GM23338 (cell line): ENCODE measurements at regions not wholly inside any gene's neighbourhood (a gene's known extent, or its start where the extent isn't known, plus 50 kb on each side); places are given as distances from the start of the nearest gene placed in this dataset.

Experiments
- ATAC-seq: fragments of 200-7000 bp; cut with Tn5 transposase; 3 replicates; pipeline ENCODE4 v1.9.1; 2020
- DNase-seq: peaks from one replicate; pipeline ENCODE4 v3.0.0-alpha.2; 2015; ENCODE audit warnings: low spot score
- H2AFZ ChIP-seq: fragments of 200-600 bp; sonication (generic); 2 replicates; pipeline ENCODE4 v1.8.0; 2016; ENCODE audit warnings: antibody characterized with exemption, mild to moderate bottlenecking, moderate library complexity
- H3F3A ChIP-seq: fragments of 200-600 bp; sonication (generic); replicated peaks from 2 replicates; pipeline ENCODE4 v1.8.0; 2017; ENCODE audit warnings: antibody characterized with exemption, mixed run types, low read depth
- H3K27ac ChIP-seq: fragments of 200-600 bp; sonication (generic); 2 replicates; pipeline ENCODE4 v1.6.1; 2016; ENCODE audit warnings: low read depth
- H3K27me3 ChIP-seq: fragments of 200-600 bp; sonication (generic); 2 replicates; pipeline ENCODE4 v1.8.0; 2016; ENCODE audit warnings: mild to moderate bottlenecking, mixed run types, moderate library complexity; ENCODE audit not compliant: insufficient read depth
- H3K36me3 ChIP-seq: fragments of 200-600 bp; sonication (generic); 2 replicates; pipeline ENCODE4 v1.8.0; 2016; ENCODE audit warnings: mild to moderate bottlenecking; ENCODE audit not compliant: insufficient read depth
- H3K4me1 ChIP-seq: fragments of 200-600 bp; sonication (generic); 2 replicates; pipeline ENCODE4 v1.8.0; 2016; ENCODE audit warnings: mild to moderate bottlenecking, moderate library complexity; ENCODE audit not compliant: insufficient read depth
- H3K4me2 ChIP-seq: fragments of 200-600 bp; sonication (generic); 2 replicates; pipeline ENCODE4 v1.7.1; 2017; ENCODE audit warnings: mixed run types
- H3K4me3 ChIP-seq: fragments of 200-600 bp; sonication (generic); 2 replicates; pipeline ENCODE4 v1.6.1; 2016; ENCODE audit warnings: mixed run types
- H3K79me2 ChIP-seq: fragments of 200-600 bp; sonication (generic); replicated peaks from 2 replicates; pipeline ENCODE4 v1.8.0; 2017; ENCODE audit warnings: mild to moderate bottlenecking; ENCODE audit not compliant: insufficient read depth
- H3K9me2 ChIP-seq: fragments of 200-600 bp; sonication (generic); 2 replicates; pipeline ENCODE4 v1.8.0; 2017; ENCODE audit not compliant: insufficient read depth
- H4K20me1 ChIP-seq: fragments of 200-600 bp; sonication (generic); replicated peaks from 2 replicates; pipeline ENCODE4 v1.8.0; 2017; ENCODE audit warnings: mild to moderate bottlenecking; ENCODE audit not compliant: insufficient read depth
- H3K27ac Mint-ChIP-seq: 2 replicates; pipeline ENCODE4 v1.8.0; 2020; ENCODE audit warnings: inconsistent platforms, mild to moderate bottlenecking, moderate library complexity, mixed read lengths
- H3K27me3 Mint-ChIP-seq: 3 replicates; pipeline ENCODE4 v1.8.0; 2022; ENCODE audit warnings: low read depth, mild to moderate bottlenecking, moderate library complexity, mixed read lengths, inconsistent platforms; ENCODE audit not compliant: insufficient read depth, poor library complexity
- H3K36me3 Mint-ChIP-seq: 3 replicates; pipeline ENCODE4 v1.8.0; 2021; ENCODE audit warnings: low read depth, mild to moderate bottlenecking, inconsistent platforms, moderate library complexity, mixed read lengths
- H3K4me1 Mint-ChIP-seq: 3 replicates; pipeline ENCODE4 v1.8.0; 2020; ENCODE audit warnings: mild to moderate bottlenecking, inconsistent platforms, mixed read lengths
- H3K4me3 Mint-ChIP-seq: 3 replicates; pipeline ENCODE4 v1.8.0; 2021; ENCODE audit warnings: moderate library complexity, mild to moderate bottlenecking, inconsistent platforms, mixed read lengths
- H3K9me3 Mint-ChIP-seq: 3 replicates; pipeline ENCODE4 v1.8.0; 2020; ENCODE audit warnings: moderate library complexity, mild to moderate bottlenecking, inconsistent platforms, mixed read lengths
- CREB1 ChIP-seq: fragments of 250-450 bp; sonication (Bioruptor Pico); IDR thresholded peaks from 2 replicates; pipeline ENCODE4 v1.5.0; 2020; ENCODE audit warnings: low read depth, mild to moderate bottlenecking, moderate library complexity
- CTCF ChIP-seq, 2 experiments: fragments of 200-600 bp in 1 of 2; sonication (generic) in 1 of 2; conservative IDR thresholded peaks; 2 replicates each; pipeline versions ENCODE4 v1.5.1 to v1.6.1; 2016 to 2017; ENCODE audit warnings: antibody characterized with exemption in 2 of 2, low read depth in 2 of 2, mild to moderate bottlenecking in 2 of 2, moderate library complexity in 1 of 2
- ETS1 ChIP-seq: IDR thresholded peaks from 2 replicates; pipeline ENCODE4 v1.6.1; 2016; ENCODE audit warnings: antibody characterized with exemption
- EZH2 ChIP-seq: fragments of 200-600 bp; sonication (generic); IDR thresholded peaks from one replicate; pipeline ENCODE4 v1.8.0; 2017; ENCODE audit warnings: antibody characterized with exemption, mild to moderate bottlenecking, low read depth; ENCODE audit not compliant: unreplicated experiment
- EZH2phosphoT487 ChIP-seq: fragments of 200-600 bp; sonication (generic); IDR thresholded peaks from one replicate; pipeline ENCODE4 v1.8.1; 2018; ENCODE audit warnings: antibody characterized with exemption; ENCODE audit not compliant: unreplicated experiment
- JUNB ChIP-seq: IDR thresholded peaks from one replicate; pipeline ENCODE4 v1.6.1; 2016; ENCODE audit warnings: antibody characterized with exemption; ENCODE audit not compliant: unreplicated experiment
- NANOG ChIP-seq: IDR thresholded peaks from 2 replicates; pipeline ENCODE4 v1.6.1; 2016; ENCODE audit warnings: antibody characterized with exemption, borderline replicate concordance
- POLR2AphosphoS5 ChIP-seq: IDR thresholded peaks from 2 replicates; pipeline ENCODE4 v1.6.1; 2016; ENCODE audit warnings: antibody characterized with exemption, low read depth
- REST ChIP-seq: IDR thresholded peaks from one replicate; pipeline ENCODE4 v1.6.1; 2018; ENCODE audit warnings: antibody characterized with exemption; ENCODE audit not compliant: unreplicated experiment
- STAT1 ChIP-seq: IDR thresholded peaks from one replicate; pipeline ENCODE4 v1.6.1; 2016; ENCODE audit warnings: antibody characterized with exemption; ENCODE audit not compliant: unreplicated experiment
- ZNF114 ChIP-seq: fragments of 250-450 bp; sonication (Bioruptor Pico); IDR thresholded peaks from 2 replicates; pipeline ENCODE4 v1.5.0; 2020; ENCODE audit warnings: mild to moderate bottlenecking, moderate library complexity
- ZNF331 ChIP-seq: fragments of 250-450 bp; sonication (Bioruptor Pico); IDR thresholded peaks from 2 replicates; pipeline ENCODE4 v1.5.0; 2020; ENCODE audit warnings: low read depth, mild to moderate bottlenecking, moderate library complexity
- ZNF462 ChIP-seq: fragments of 250-450 bp; sonication (Bioruptor Pico); IDR thresholded peaks from 2 replicates; pipeline ENCODE4 v1.5.0; 2020; ENCODE audit warnings: mild to moderate bottlenecking, moderate library complexity

- no peak for DNase-seq
- Mint-ChIP-seq H3K36me3 (no peaks in the 10 kb centered on the region), H3K27me3 (no peaks in the 10 kb centered on the region), H3K9me3 (no peaks in the 10 kb centered on the region), H3K27ac (no peak overlapping the region), H3K4me1 (peaks cover 13% of the 10 kb centered on the region), H3K4me3 (no peak overlapping the region)
- Histone ChIP-seq H3K4me2 (no peak overlapping the region), H3K4me3 (no peak overlapping the region), H2AFZ (no peak overlapping the region), H3K79me2 (no peaks in the 10 kb centered on the region), H3K4me1 (no peaks in the 10 kb centered on the region), H3F3A (no peaks in the 10 kb centered on the region), H3K36me3 (no peaks in the 10 kb centered on the region), H3K27ac (no peak overlapping the region), H3K27me3 (no peaks in the 10 kb centered on the region), H4K20me1 (no peaks in the 10 kb centered on the region), H3K9me2 (no peaks in the 10 kb centered on the region)
- no peak for ATAC-seq
- TF ChIP-seq ZNF331 (CRISPR knock-in tag) (no peak), JUNB (no peak), EZH2 (no peak), ZNF462 (CRISPR knock-in tag) (no peak), REST (no peak), ZNF114 (CRISPR knock-in tag) (no peak), STAT1 (no peak), CREB1 (CRISPR knock-in tag) (no peak), EZH2phosphoT487 (no peak), ETS1 (no peak), POLR2AphosphoS5 (no peak), CTCF (conservative IDR thresholded peaks at IDR 0.05; ENCODE audit: low read depth in 2 of 2) (no peak), NANOG (no peak)
Measured at GRCh38 chr16:62564291-62564690, 528.1 kb upstream of the CDH8 start.
